HL-60 (cell line): ENCODE measurements at regions not wholly inside any gene's neighbourhood (a gene's known extent, or its start where the extent isn't known, plus 50 kb on each side); places are given as distances from the start of the nearest gene placed in this dataset.

ENCODE experiments used
- GABPA ChIP-seq: IDR thresholded peaks from 2 replicates; pipeline ENCODE4 v1.6.1; 2012; ENCODE audit warnings: low read depth
- POLR2AphosphoS5 ChIP-seq: IDR thresholded peaks from 2 replicates; pipeline ENCODE4 v1.6.1; 2012; ENCODE audit warnings: low read depth
- SPI1 ChIP-seq: IDR thresholded peaks from 2 replicates; pipeline ENCODE4 v1.6.1; 2012; ENCODE audit warnings: low read depth, mild to moderate bottlenecking, borderline replicate concordance
- TF ChIP-seq, protein P1 (sequence below): IDR thresholded peaks from one replicate; pipeline ENCODE4 v1.5.1; 2011; ENCODE audit warnings: low read length, control low read depth, inconsistent platforms; ENCODE audit not compliant: insufficient read depth
- TF ChIP-seq, protein P2 (sequence below): IDR thresholded peaks from 2 replicates; pipeline ENCODE4 v1.6.1; 2012; ENCODE audit warnings: low read depth; ENCODE audit not compliant: insufficient replicate concordance

DNA sequence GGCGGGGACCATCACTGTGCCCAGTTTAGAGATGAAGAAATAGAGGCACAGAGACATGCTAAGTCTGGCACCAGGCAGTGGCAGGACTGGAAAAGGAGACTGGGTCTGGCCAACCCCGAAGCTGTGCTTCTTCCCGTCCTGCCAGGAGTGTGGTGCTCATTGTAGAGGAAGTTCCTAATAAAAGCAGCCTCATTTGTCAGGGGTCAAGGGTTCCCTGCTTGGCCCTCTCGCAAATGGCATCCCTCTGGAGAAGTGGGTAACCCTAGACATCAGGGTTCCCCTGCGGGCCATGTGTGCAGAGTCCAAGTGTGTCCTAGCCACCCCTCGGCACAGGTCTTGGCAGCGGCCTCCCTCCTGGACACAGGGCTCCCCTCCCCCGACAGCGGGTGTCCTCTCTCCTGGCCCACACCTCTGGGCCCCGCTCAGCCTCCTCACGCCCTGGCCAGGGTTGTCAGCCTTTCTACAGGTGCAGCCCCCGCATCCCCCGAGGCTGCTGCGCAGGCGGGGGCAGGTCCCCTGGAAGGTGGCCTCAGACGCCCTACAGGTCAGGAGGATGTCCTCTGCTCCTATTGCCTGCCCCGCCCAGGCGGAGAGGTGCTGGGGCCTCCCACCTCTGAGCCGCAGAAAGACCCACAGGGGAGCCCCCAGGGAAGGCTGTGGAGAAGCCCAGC is 61.8 kb upstream of the PRR20G start:
- TF ChIP-seq, protein P1, sequence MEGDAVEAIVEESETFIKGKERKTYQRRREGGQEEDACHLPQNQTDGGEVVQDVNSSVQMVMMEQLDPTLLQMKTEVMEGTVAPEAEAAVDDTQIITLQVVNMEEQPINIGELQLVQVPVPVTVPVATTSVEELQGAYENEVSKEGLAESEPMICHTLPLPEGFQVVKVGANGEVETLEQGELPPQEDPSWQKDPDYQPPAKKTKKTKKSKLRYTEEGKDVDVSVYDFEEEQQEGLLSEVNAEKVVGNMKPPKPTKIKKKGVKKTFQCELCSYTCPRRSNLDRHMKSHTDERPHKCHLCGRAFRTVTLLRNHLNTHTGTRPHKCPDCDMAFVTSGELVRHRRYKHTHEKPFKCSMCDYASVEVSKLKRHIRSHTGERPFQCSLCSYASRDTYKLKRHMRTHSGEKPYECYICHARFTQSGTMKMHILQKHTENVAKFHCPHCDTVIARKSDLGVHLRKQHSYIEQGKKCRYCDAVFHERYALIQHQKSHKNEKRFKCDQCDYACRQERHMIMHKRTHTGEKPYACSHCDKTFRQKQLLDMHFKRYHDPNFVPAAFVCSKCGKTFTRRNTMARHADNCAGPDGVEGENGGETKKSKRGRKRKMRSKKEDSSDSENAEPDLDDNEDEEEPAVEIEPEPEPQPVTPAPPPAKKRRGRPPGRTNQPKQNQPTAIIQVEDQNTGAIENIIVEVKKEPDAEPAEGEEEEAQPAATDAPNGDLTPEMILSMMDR, result no peak
- TF ChIP-seq, protein P2, sequence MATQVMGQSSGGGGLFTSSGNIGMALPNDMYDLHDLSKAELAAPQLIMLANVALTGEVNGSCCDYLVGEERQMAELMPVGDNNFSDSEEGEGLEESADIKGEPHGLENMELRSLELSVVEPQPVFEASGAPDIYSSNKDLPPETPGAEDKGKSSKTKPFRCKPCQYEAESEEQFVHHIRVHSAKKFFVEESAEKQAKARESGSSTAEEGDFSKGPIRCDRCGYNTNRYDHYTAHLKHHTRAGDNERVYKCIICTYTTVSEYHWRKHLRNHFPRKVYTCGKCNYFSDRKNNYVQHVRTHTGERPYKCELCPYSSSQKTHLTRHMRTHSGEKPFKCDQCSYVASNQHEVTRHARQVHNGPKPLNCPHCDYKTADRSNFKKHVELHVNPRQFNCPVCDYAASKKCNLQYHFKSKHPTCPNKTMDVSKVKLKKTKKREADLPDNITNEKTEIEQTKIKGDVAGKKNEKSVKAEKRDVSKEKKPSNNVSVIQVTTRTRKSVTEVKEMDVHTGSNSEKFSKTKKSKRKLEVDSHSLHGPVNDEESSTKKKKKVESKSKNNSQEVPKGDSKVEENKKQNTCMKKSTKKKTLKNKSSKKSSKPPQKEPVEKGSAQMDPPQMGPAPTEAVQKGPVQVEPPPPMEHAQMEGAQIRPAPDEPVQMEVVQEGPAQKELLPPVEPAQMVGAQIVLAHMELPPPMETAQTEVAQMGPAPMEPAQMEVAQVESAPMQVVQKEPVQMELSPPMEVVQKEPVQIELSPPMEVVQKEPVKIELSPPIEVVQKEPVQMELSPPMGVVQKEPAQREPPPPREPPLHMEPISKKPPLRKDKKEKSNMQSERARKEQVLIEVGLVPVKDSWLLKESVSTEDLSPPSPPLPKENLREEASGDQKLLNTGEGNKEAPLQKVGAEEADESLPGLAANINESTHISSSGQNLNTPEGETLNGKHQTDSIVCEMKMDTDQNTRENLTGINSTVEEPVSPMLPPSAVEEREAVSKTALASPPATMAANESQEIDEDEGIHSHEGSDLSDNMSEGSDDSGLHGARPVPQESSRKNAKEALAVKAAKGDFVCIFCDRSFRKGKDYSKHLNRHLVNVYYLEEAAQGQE, result no peak
- TF ChIP-seq POLR2AphosphoS5 (no peak), GABPA (no peak), SPI1 (no peak)
